ENCODE measurements at regions not wholly inside any gene's neighbourhood (a gene's known extent, or its start where the extent isn't known, plus 50 kb on each side); places are given as distances from the start of the nearest gene placed in this dataset.

DNA sequence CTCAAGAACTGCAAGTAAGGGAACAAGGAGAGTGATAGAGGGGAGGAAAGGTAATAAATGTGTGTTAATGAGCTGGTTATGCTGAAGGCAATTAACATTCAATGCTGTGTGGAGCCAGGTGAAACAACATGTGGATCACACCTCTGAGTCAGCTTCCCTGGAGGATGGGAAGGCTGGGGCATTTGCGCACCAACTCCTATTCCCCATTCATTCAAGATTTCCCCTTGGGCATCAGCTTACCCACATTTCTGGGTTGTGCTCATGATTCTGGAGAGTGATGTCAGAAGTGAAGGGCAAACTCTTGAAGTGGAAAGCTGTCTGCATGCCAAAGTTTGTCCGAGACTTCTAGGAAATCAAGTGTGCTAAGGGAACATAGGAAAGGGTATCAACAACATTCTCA lies 461.4 kb downstream of the MID1IP1 start:
- Histone ChIP-seq H4K20me1 (ENCODE audit: insufficient read depth) (no peaks in the 10 kb centered on the region), H3K4me3 (replicated peaks in 1 of 2; ENCODE audit: low read depth in 1 of 2, low read length in 2 of 2) (no peak overlapping the region), H3K27me3 (ENCODE audit: insufficient read depth, low read length) (no peaks in the 10 kb centered on the region), H2AFZ (ENCODE audit: low read depth, low read length, poor library complexity, severe bottlenecking) (no peak overlapping the region), H3K4me1 (ENCODE audit: control insufficient read depth in 1 of 2, insufficient read depth in 2 of 2, low read length in 2 of 2) (peaks cover 0 to 6% of the 10 kb centered on the region in 2 experiments; a peak in 1 of 4 replicates), H3K9me2 (ENCODE audit: insufficient read depth) (no peaks in the 10 kb centered on the region), H3K4me2 (ENCODE audit: low read length) (no peak overlapping the region), H3K36me3 (ENCODE audit: control insufficient read depth in 1 of 2, insufficient read depth in 2 of 2, low read length in 2 of 2) (no peaks in the 10 kb centered on the region), H3K27ac (ENCODE audit: low read depth, low read length) (no peak overlapping the region), H3K9me3 (ENCODE audit: control insufficient read depth in 1 of 2, insufficient read depth in 1 of 2, low read depth in 1 of 2, low read length in 2 of 2) (no peaks in the 10 kb centered on the region), H3K9ac (ENCODE audit: low read length) (no peak overlapping the region), H3K79me2 (ENCODE audit: insufficient read depth, low read length) (no peaks in the 10 kb centered on the region)
- no peak for DNase-seq (ENCODE audit: low read depth, low spot score)
- ChIA-PET CTCF (interaction anchor here (1.9 kb wide), 1 partner anchor 111 kb away, joined by 4 read pairs; no protein-coding TSS in a partner anchor), POLR2A (no interaction called here), RAD21 (ENCODE audit: low non-redundant PET in 1 of 2, low total read pairs in 2 of 2, uncharacterized antibody in 2 of 2, unreplicated experiment in 2 of 2) (no interaction called here)
- no TSS peak for BruUV-seq (replicated peaks)
- TF ChIP-seq POLR2A (IDR thresholded peaks at IDR 0.05; ENCODE audit: borderline replicate concordance, extremely low read depth, insufficient read depth, insufficient read length), result no peak
- TF ChIP-seq POLR2AphosphoS5 (IDR thresholded peaks at IDR 0.05; ENCODE audit: low read depth, low read length), result no peak
- TF ChIP-seq, protein P1, sequence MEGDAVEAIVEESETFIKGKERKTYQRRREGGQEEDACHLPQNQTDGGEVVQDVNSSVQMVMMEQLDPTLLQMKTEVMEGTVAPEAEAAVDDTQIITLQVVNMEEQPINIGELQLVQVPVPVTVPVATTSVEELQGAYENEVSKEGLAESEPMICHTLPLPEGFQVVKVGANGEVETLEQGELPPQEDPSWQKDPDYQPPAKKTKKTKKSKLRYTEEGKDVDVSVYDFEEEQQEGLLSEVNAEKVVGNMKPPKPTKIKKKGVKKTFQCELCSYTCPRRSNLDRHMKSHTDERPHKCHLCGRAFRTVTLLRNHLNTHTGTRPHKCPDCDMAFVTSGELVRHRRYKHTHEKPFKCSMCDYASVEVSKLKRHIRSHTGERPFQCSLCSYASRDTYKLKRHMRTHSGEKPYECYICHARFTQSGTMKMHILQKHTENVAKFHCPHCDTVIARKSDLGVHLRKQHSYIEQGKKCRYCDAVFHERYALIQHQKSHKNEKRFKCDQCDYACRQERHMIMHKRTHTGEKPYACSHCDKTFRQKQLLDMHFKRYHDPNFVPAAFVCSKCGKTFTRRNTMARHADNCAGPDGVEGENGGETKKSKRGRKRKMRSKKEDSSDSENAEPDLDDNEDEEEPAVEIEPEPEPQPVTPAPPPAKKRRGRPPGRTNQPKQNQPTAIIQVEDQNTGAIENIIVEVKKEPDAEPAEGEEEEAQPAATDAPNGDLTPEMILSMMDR (IDR thresholded peaks at IDR 0.05 in 2 of 3, conservative IDR thresholded peaks at IDR 0.05 in 1 of 3; ENCODE audit: borderline replicate concordance in 1 of 3, insufficient read depth in 1 of 3, low read depth in 2 of 3, low read length in 2 of 3), result no peak
- no peak for TF ChIP-seq SIN3A (IDR thresholded peaks at IDR 0.05; ENCODE audit: low read depth)
- TF ChIP-seq, protein P2, sequence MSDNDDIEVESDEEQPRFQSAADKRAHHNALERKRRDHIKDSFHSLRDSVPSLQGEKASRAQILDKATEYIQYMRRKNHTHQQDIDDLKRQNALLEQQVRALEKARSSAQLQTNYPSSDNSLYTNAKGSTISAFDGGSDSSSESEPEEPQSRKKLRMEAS (IDR thresholded peaks at IDR 0.05), result no peak
- TF ChIP-seq, protein P3, sequence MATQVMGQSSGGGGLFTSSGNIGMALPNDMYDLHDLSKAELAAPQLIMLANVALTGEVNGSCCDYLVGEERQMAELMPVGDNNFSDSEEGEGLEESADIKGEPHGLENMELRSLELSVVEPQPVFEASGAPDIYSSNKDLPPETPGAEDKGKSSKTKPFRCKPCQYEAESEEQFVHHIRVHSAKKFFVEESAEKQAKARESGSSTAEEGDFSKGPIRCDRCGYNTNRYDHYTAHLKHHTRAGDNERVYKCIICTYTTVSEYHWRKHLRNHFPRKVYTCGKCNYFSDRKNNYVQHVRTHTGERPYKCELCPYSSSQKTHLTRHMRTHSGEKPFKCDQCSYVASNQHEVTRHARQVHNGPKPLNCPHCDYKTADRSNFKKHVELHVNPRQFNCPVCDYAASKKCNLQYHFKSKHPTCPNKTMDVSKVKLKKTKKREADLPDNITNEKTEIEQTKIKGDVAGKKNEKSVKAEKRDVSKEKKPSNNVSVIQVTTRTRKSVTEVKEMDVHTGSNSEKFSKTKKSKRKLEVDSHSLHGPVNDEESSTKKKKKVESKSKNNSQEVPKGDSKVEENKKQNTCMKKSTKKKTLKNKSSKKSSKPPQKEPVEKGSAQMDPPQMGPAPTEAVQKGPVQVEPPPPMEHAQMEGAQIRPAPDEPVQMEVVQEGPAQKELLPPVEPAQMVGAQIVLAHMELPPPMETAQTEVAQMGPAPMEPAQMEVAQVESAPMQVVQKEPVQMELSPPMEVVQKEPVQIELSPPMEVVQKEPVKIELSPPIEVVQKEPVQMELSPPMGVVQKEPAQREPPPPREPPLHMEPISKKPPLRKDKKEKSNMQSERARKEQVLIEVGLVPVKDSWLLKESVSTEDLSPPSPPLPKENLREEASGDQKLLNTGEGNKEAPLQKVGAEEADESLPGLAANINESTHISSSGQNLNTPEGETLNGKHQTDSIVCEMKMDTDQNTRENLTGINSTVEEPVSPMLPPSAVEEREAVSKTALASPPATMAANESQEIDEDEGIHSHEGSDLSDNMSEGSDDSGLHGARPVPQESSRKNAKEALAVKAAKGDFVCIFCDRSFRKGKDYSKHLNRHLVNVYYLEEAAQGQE (IDR thresholded peaks at IDR 0.05; ENCODE audit: low read depth), result no peak
- no peak for TF ChIP-seq SP1 (IDR thresholded peaks at IDR 0.05; ENCODE audit: low read depth)
- TF ChIP-seq EZH2phosphoT487 (IDR thresholded peaks at IDR 0.05; ENCODE audit: borderline replicate concordance), result no peak
- TF ChIP-seq CBX3 (IDR thresholded peaks at IDR 0.05; ENCODE audit: low read depth), result no peak
- no peak for TF ChIP-seq EGR1 (IDR thresholded peaks at IDR 0.05; ENCODE audit: low read depth)
- no peak for TF ChIP-seq YY1 (IDR thresholded peaks at IDR 0.05; ENCODE audit: extremely low read depth, insufficient replicate concordance, low read depth, low read length)
- intact Hi-C loops (cut with micrococcal nuclease), result no loop called here
- no peak for ATAC-seq

All from HCT116 (cell line).